NT2/D1 (cell line): ENCODE measurements at regions not wholly inside any gene's neighbourhood (a gene's known extent, or its start where the extent isn't known, plus 50 kb on each side); places are given as distances from the start of the nearest gene placed in this dataset.

Source experiments
- DNase-seq: peaks from one replicate; pipeline ENCODE4 v3.0.0-alpha.2; 2011; ENCODE audit warnings: low read depth, low spot score
- H3K27me3 ChIP-seq: 2 replicates; pipeline ENCODE4 v1.6.0; 2011; ENCODE audit warnings: mild to moderate bottlenecking; ENCODE audit not compliant: insufficient read length, insufficient read depth
- H3K36me3 ChIP-seq: 2 replicates; pipeline ENCODE4 v1.6.1; 2011; ENCODE audit warnings: mild to moderate bottlenecking, low read length, mixed read lengths; ENCODE audit not compliant: insufficient read depth, insufficient read length
- H3K4me1 ChIP-seq: 2 replicates; pipeline ENCODE4 v1.5.1; 2011; ENCODE audit not compliant: insufficient read depth, insufficient read length
- H3K4me3 ChIP-seq: 2 replicates; pipeline ENCODE4 v1.5.1; 2011; ENCODE audit warnings: low read depth; ENCODE audit not compliant: insufficient read length
- H3K9ac ChIP-seq: 2 replicates; pipeline ENCODE4 v1.6.0; 2011; ENCODE audit warnings: low read depth; ENCODE audit not compliant: insufficient read length
- H3K9me3 ChIP-seq: 2 replicates; pipeline ENCODE4 v1.5.1; 2011; ENCODE audit warnings: mild to moderate bottlenecking, low read length; ENCODE audit not compliant: insufficient read depth
- SUZ12 ChIP-seq: IDR thresholded peaks from 2 replicates; pipeline ENCODE4 v1.6.1; 2011; ENCODE audit not compliant: insufficient read length, insufficient read depth; ENCODE audit errors: extremely low read depth
- YY1 ChIP-seq: IDR thresholded peaks from 2 replicates; pipeline ENCODE4 v1.6.1; 2011; ENCODE audit not compliant: insufficient read length, insufficient read depth
- ZNF274 ChIP-seq: IDR thresholded peaks from 2 replicates; pipeline ENCODE4 v1.6.1; 2011; ENCODE audit warnings: mild to moderate bottlenecking, low read depth, low read length

DNA sequence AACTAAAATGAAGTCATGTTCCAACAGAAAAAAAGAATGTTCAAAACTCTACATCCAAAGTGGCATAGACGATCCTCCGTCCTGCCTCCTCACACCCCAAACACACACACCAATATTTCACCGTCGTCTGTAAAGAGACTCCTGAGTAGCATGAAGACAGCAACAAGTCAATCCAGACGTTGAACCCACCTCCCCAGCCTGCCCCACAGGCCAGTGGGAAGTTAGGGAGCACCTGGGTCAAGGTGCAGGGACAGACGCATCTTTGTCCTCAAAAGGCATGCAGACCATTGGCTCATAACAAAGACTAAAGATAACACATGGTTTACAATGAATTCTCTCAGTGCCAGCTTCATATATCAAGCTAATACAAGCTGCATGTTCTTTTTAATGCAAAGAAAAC is 396.5 kb downstream of the TCERG1L start:
- no peak overlapping the region for H3K4me3 ChIP-seq
- H3K9ac ChIP-seq: no peak overlapping the region
- no peaks in the 10 kb centered on the region for H3K4me1 ChIP-seq
- H3K27me3 ChIP-seq: no peaks in the 10 kb centered on the region
- DNase-seq: no peak
- peaks cover 7% of the 10 kb centered on the region for H3K9me3 ChIP-seq
- H3K36me3 ChIP-seq: no peaks in the 10 kb centered on the region
- TF ChIP-seq YY1 (no peak), SUZ12 (no peak), ZNF274 (no peak)

DNA sequence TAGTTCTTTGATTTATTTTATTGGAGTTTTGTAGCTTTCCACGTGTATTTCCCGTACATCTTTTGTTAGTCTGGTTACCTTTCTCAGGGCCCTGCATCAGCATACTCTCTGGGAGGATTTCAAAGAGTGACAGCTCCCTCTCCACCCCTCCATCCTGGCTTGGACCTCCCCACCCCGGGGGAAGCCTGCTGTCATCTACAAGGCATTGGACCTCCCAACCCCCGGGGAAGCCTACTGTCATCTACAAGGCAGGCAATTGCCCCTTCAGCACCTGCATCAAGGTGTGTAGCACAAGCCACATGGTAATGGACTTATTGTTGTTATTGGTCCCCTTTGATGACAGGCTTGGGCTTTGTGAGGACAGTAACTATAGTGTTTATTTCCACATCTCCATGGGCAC is 390.1 kb downstream of the TCERG1L start:
- Histone ChIP-seq H3K36me3 (no peaks in the 10 kb centered on the region), H3K4me3 (no peak overlapping the region), H3K9ac (no peak overlapping the region), H3K9me3 (no peaks in the 10 kb centered on the region), H3K27me3 (no peaks in the 10 kb centered on the region), H3K4me1 (peaks cover 3% of the 10 kb centered on the region)
- DNase-seq: no peak
- TF ChIP-seq YY1 (no peak), ZNF274 (no peak), SUZ12 (no peak)

DNA sequence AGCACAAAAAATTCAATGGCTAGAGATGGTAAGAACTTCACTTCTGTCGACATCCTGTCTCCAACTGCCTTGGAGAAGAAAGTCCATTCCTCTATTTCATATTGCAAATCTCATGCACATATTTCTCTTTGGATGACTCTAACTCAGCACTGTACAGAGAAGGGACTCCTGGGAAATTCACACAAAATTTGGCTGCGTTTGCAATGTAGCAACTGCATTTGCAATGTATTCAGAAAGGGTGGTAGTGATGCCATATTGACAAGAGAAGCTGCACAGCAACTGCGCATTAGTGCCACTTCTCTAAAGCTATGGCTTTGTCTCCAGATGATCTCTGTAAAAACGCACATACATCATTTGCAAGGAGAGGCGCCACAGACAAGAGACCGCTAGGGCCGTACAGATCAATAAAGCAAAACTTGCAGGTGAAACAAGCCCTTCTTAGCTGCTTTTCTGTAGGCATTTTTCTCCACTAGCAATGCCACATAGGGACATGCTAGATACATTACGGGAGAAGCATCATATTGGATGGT is 389.5 kb downstream of the TCERG1L start:
- Histone ChIP-seq H3K4me1 (peaks cover 3% of the 10 kb centered on the region), H3K9ac (no peak overlapping the region), H3K4me3 (no peak overlapping the region), H3K27me3 (no peaks in the 10 kb centered on the region), H3K36me3 (no peaks in the 10 kb centered on the region), H3K9me3 (no peaks in the 10 kb centered on the region)
- DNase-seq: no peak
- TF ChIP-seq YY1 (no peak), ZNF274 (no peak), SUZ12 (no peak)

DNA sequence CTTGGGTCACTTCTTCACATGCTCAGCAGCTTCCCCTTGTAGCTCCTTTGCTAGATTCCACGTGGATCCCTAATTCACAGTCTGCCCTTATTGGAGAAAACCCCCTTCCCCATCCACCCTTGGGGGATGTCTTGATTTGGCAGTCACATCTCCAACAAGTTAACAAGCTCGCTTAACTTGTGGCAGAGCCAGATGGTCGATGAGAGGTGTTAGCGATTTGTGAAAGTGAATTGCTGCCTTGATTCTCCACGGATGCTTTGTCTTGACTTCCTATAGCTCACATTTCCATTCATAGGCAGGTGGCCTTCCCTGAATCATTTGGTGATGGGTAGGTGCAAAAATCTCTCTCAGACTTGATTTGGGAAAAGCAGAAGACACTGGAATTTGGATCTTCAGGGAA is 387.9 kb downstream of the TCERG1L start:
- H3K4me1 ChIP-seq: peaks cover 3% of the 10 kb centered on the region
- no peak for DNase-seq
- no peak overlapping the region for H3K4me3 ChIP-seq
- H3K27me3 ChIP-seq: no peaks in the 10 kb centered on the region
- no peaks in the 10 kb centered on the region for H3K9me3 ChIP-seq
- no peak overlapping the region for H3K9ac ChIP-seq
- TF ChIP-seq ZNF274: no peak
- H3K36me3 ChIP-seq: no peaks in the 10 kb centered on the region

DNA sequence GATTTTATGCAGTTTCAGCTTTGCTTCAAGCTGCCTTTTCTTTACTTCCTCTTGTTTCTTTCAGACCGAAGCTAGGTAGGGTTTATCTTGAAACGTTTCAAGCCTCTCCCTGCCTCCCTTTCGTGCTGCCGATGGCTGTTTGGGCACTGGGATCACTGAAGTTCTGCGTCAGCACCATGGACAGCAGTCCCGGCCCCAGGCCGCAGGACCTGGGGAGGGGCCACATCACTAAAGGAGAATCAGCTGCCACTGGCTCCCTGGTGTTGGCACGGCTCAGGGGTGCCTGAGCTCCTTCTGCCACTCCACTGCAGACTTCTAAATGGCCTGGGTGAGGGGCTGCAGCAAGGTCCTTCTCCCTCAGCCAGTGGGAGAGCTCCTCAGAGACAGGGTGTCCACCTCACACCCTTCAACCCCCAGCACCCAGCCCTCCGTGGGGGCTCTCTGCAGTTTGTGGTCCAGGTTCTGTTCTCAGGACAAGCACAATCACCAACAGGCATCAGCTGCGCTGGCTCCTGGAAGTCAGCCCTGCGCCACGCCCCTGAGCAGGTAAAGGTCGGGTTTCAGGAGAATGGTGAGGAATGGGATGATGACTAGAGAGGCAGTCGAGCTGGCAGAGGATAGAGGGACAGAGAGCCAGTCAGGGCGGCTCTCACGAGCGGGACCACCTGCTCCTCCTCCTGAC is 387.2 kb downstream of the TCERG1L start:
- peak; percentile 39 for DNase-seq
- H3K9ac ChIP-seq: no peak overlapping the region
- TF ChIP-seq ZNF274 (no peak), YY1 (no peak)
- H3K4me1 ChIP-seq: peaks cover 3% of the 10 kb centered on the region
- no peak overlapping the region for H3K4me3 ChIP-seq
- H3K27me3 ChIP-seq: no peaks in the 10 kb centered on the region
- H3K36me3 ChIP-seq: no peaks in the 10 kb centered on the region
- H3K9me3 ChIP-seq: no peaks in the 10 kb centered on the region

DNA sequence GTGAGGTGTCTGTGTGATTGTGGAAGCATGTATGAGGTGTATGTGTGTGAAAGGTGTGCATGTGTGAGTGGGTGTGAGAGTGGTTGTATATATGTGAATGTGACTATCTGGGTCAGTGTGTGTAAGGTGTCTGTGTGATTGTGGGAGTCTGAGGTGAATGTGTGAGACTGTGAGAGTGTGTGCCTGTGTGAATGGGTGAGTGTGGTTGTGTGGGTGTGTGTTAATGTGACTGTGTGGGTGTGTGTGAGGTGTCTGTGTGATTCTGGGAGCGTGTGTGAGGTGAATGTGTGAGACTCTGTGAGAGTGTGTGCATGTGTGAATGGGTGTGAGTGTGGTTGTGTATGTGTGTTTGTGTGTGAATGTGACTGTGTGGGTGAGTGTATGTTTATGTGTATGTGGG is 385.1 kb downstream of the TCERG1L start:
- no peak overlapping the region for H3K4me3 ChIP-seq
- H3K36me3 ChIP-seq: no peaks in the 10 kb centered on the region
- no peak for TF ChIP-seq YY1
- TF ChIP-seq ZNF274: no peak
- TF ChIP-seq SUZ12: no peak
- H3K9me3 ChIP-seq: no peaks in the 10 kb centered on the region
- DNase-seq: no peak
- no peak overlapping the region for H3K9ac ChIP-seq
- peaks cover 9% of the 10 kb centered on the region for H3K4me1 ChIP-seq
- H3K27me3 ChIP-seq: no peaks in the 10 kb centered on the region

DNA sequence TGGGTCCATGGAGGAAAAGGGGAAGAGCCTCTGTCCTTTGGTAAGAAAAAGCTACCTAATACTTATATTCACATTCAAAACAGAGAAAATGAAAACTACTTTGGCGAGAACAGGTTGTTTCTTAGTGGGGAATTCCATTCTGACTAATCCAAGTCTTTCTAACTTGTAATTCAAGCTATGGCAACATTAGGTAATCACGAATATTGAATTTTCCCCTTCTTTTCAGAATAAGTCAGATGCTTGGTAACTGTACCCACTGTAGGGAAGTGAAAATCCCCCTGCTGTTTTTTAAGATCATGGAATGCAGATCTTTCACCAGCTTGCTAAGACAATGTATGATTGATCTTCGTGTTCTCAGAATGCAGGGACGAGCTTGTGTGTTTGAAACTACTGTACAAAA is 384.4 kb downstream of the TCERG1L start:
- peaks cover 9% of the 10 kb centered on the region for H3K4me1 ChIP-seq
- no peak for TF ChIP-seq ZNF274
- no peak for TF ChIP-seq SUZ12
- TF ChIP-seq YY1: no peak
- H3K27me3 ChIP-seq: no peaks in the 10 kb centered on the region
- no peak overlapping the region for H3K9ac ChIP-seq
- H3K36me3 ChIP-seq: no peaks in the 10 kb centered on the region
- no peaks in the 10 kb centered on the region for H3K9me3 ChIP-seq
- H3K4me3 ChIP-seq: no peak overlapping the region
- no peak for DNase-seq

DNA sequence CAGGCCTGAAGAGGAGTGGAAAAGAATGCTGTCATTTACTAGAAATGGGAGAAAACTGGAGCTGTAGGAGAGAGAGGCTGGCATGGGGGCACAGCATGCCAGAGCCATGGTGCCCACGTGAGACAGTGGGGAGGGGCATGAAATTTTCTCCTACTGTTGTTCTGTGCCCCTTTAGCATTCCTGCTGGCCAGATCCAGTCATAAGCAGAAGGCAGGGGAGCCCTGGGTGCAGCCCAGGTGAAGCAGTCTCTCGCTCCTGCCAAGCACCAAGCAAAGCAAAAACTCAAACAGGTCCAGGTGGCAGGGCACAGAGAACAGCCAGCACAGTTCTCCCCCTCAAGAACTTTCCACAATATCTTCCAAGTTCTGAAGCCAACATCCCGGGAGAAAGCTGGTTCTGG is 383.2 kb downstream of the TCERG1L start:
- Histone ChIP-seq H3K9me3 (no peaks in the 10 kb centered on the region), H3K4me1 (peaks cover 9% of the 10 kb centered on the region)

More for the DNA sequence above, 383.2 kb downstream of the TCERG1L start:
- H3K36me3 ChIP-seq: no peaks in the 10 kb centered on the region
- H3K9ac ChIP-seq: no peak overlapping the region
- H3K27me3 ChIP-seq: no peaks in the 10 kb centered on the region
- TF ChIP-seq SUZ12 (no peak), ZNF274 (no peak), YY1 (no peak)
- no peak overlapping the region for H3K4me3 ChIP-seq
- DNase-seq: no peak
